Lower leg skin (tissue), 3 donors: ENCODE measurements at regions not wholly inside any gene's neighbourhood (a gene's known extent, or its start where the extent isn't known, plus 50 kb on each side); places are given as distances from the start of the nearest gene placed in this dataset.

Source experiments
- POLR2A ChIP-seq, 2 donors: fragments of 450-650 bp; IDR thresholded peaks; one replicate each; pipeline ENCODE4 v1.6.1; 2016 to 2017; ENCODE audit warnings: antibody characterized with exemption in 2 of 2, mild to moderate bottlenecking in 1 of 2, moderate library complexity in 1 of 2
- TF ChIP-seq, protein P1 (sequence below), 3 donors: fragments of 450-650 bp; IDR thresholded peaks; one replicate each; pipeline ENCODE4 v1.5.1; 2016; ENCODE audit warnings: antibody characterized with exemption in 3 of 3, mild to moderate bottlenecking in 3 of 3, moderate library complexity in 2 of 3

DNA sequence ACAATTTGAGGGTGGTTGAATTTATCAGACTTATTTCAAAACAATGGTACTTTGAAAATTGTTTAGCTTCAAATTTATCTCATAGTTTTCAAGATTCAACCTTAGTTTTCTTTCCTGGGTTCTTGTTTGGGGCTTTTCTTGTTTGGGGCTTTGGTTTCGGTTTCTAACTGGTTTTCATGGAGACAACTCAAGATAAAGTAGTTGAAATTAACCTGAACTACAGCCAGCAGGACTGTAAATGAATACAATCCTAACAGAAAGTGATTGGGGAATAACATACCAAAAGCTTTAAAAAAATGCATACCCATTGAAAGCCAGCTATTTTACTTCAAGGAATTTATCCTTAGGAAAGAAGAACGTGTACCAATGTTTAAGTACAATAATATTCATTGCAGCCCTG, 133.5 kb upstream of the SLC14A2 start:
- TF ChIP-seq, protein P1, sequence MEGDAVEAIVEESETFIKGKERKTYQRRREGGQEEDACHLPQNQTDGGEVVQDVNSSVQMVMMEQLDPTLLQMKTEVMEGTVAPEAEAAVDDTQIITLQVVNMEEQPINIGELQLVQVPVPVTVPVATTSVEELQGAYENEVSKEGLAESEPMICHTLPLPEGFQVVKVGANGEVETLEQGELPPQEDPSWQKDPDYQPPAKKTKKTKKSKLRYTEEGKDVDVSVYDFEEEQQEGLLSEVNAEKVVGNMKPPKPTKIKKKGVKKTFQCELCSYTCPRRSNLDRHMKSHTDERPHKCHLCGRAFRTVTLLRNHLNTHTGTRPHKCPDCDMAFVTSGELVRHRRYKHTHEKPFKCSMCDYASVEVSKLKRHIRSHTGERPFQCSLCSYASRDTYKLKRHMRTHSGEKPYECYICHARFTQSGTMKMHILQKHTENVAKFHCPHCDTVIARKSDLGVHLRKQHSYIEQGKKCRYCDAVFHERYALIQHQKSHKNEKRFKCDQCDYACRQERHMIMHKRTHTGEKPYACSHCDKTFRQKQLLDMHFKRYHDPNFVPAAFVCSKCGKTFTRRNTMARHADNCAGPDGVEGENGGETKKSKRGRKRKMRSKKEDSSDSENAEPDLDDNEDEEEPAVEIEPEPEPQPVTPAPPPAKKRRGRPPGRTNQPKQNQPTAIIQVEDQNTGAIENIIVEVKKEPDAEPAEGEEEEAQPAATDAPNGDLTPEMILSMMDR (IDR thresholded peaks at IDR 0.05), result no peak
- TF ChIP-seq POLR2A (IDR thresholded peaks at IDR 0.05), result no peak
